H1 (cell line): ENCODE measurements at regions not wholly inside any gene's neighbourhood (a gene's known extent, or its start where the extent isn't known, plus 50 kb on each side); places are given as distances from the start of the nearest gene placed in this dataset.

Experiments used
- CTCF ChIA-PET: fragments of 300-600 bp; sonication (Branson Sonifier 250); formaldehyde crosslinking; loops from one replicate; lab custom pipeline; 2021; ENCODE audit not compliant: partially characterized antibody; lab: Charles Lee
- POLR2A ChIA-PET: fragments of 300-600 bp; sonication (Branson Sonifier 250); formaldehyde crosslinking; loops from one replicate; lab custom pipeline; 2021; ENCODE audit warnings: inconsistent platforms; ENCODE audit not compliant: partially characterized antibody; lab: Charles Lee
- DNase-seq, 2 experiments: peaks; one replicate each; pipeline versions ENCODE4 v3.0.0 to v3.0.0-alpha.2; 2010 to 2022; ENCODE audit warnings: low spot score in 2 of 2, low read depth in 1 of 2, mixed read lengths in 1 of 2
- FAIRE-seq: peaks from 2 replicates; lab custom pipeline; 2011; peaks lifted over from hg19 to GRCh38; lab: Jason Lieb, UNC
- H2AFZ ChIP-seq: 2 replicates; pipeline ENCODE4 v1.8.1; 2012; ENCODE audit warnings: low read length, inconsistent platforms
- H2AK5ac ChIP-seq: 2 replicates; pipeline ENCODE4 v1.6.1; 2013; ENCODE audit warnings: low read depth, low read length
- H2BK120ac ChIP-seq: replicated peaks from 2 replicates; pipeline ENCODE3; 2013; ENCODE audit warnings: low read depth, low read length, inconsistent platforms
- H2BK12ac ChIP-seq: 2 replicates; pipeline ENCODE4 v1.6.1; 2013; ENCODE audit warnings: low read depth, low read length
- H2BK15ac ChIP-seq: 2 replicates; pipeline ENCODE4 v1.6.1; 2013; ENCODE audit warnings: low read length
- H2BK20ac ChIP-seq: 2 replicates; pipeline ENCODE4 v1.6.1; 2013; ENCODE audit warnings: low read length
- H2BK5ac ChIP-seq: 2 replicates; pipeline ENCODE4 v1.6.1; 2013; ENCODE audit warnings: low read depth, low read length
- H3K14ac ChIP-seq: 2 replicates; pipeline ENCODE4 v1.6.1; 2013; ENCODE audit warnings: inconsistent platforms; ENCODE audit not compliant: insufficient read length
- H3K18ac ChIP-seq: 2 replicates; pipeline ENCODE4 v1.6.1; 2013; ENCODE audit warnings: low read length; ENCODE audit errors: extremely low read depth
- H3K23ac ChIP-seq: 2 replicates; pipeline ENCODE4 v1.6.1; 2013; ENCODE audit warnings: inconsistent platforms; ENCODE audit not compliant: insufficient read length
- H3K23me2 ChIP-seq: 2 replicates; pipeline ENCODE4 v1.6.1; 2013; ENCODE audit warnings: low read depth, low read length
- H3K27ac ChIP-seq: 2 replicates; pipeline ENCODE4 v1.6.1; 2011; ENCODE audit warnings: low read depth, low read length, inconsistent platforms
- H3K27me3 ChIP-seq, 4 experiments: replicated peaks in 1 of 4; 1 replicate in 1 of 4; 2 replicates in 3 of 4; pipeline versions ENCODE4 v1.6.1 to v1.8.1; 2011 to 2013; ENCODE audit warnings: low read length in 3 of 4, mild to moderate bottlenecking in 3 of 4, inconsistent platforms in 2 of 4, mixed read lengths in 2 of 4, moderate library complexity in 1 of 4; ENCODE audit not compliant: control insufficient read depth in 3 of 4, insufficient read depth in 3 of 4; ENCODE audit errors: extremely low read depth in 1 of 4
- H3K36me3 ChIP-seq, 4 experiments: 2 replicates each; pipeline versions ENCODE4 v1.6.1 to v1.8.1; 2011 to 2013; ENCODE audit warnings: mild to moderate bottlenecking in 4 of 4, low read length in 3 of 4, moderate library complexity in 2 of 4, control low read depth in 1 of 4, inconsistent platforms in 1 of 4; ENCODE audit not compliant: insufficient read depth in 4 of 4, control insufficient read depth in 2 of 4
- H3K4ac ChIP-seq: replicated peaks from 2 replicates; pipeline ENCODE3; 2013; ENCODE audit warnings: low read length, low read depth, mixed read lengths, inconsistent platforms; ENCODE audit not compliant: insufficient read length
- H3K4me1 ChIP-seq, 4 experiments: replicated peaks in 1 of 4; 1 replicate in 1 of 4; 2 replicates in 3 of 4; pipeline versions ENCODE4 v1.6.1 to v1.8.1; 2011 to 2013; ENCODE audit warnings: low read length in 3 of 4, inconsistent platforms in 2 of 4, mixed read lengths in 1 of 4; ENCODE audit not compliant: insufficient read depth in 4 of 4, control insufficient read depth in 3 of 4
- H3K4me2 ChIP-seq, 2 experiments: 2 replicates each; pipeline versions ENCODE4 v1.6.1 to v1.8.1; 2011 to 2013; ENCODE audit warnings: low read depth in 2 of 2, low read length in 2 of 2, control low read depth in 1 of 2, inconsistent platforms in 1 of 2, mild to moderate bottlenecking in 1 of 2; ENCODE audit not compliant: insufficient read depth in 1 of 2
- H3K4me3 ChIP-seq, 4 experiments: fragments of 200-600, 300-600 bp in 1 of 4; sonication (generic), shearing (Covaris generic), sonication (Bioruptor Twin) in 1 of 4; 2 replicates each; pipeline versions ENCODE4 v1.5.1 to v1.8.1; 2011 to 2016; ENCODE audit warnings: low read length in 4 of 4, low read depth in 3 of 4, control low read depth in 2 of 4, inconsistent platforms in 2 of 4, mild to moderate bottlenecking in 2 of 4, mixed read lengths in 1 of 4, moderate library complexity in 1 of 4; ENCODE audit not compliant: insufficient read depth in 2 of 4; ENCODE audit errors: extremely low read depth in 1 of 4
- H3K56ac ChIP-seq: replicated peaks from 2 replicates; pipeline ENCODE3; 2013; ENCODE audit warnings: low read depth, mild to moderate bottlenecking, mixed read lengths, low read length, inconsistent platforms; ENCODE audit not compliant: insufficient read length
- H3K79me1 ChIP-seq: 2 replicates; pipeline ENCODE4 v1.6.1; 2013; ENCODE audit warnings: low read depth, low read length, control low read depth
- H3K79me2 ChIP-seq, 2 experiments: 2 replicates each; pipeline versions ENCODE4 v1.6.1 to v1.8.1; 2012 to 2013; ENCODE audit warnings: low read length in 2 of 2, mild to moderate bottlenecking in 2 of 2, inconsistent platforms in 1 of 2; ENCODE audit not compliant: insufficient read depth in 2 of 2, control insufficient read depth in 1 of 2
- H3K9ac ChIP-seq, 4 experiments: replicated peaks in 1 of 4; 1 replicate in 1 of 4; 2 replicates in 3 of 4; pipeline versions ENCODE4 v1.6.1 to v1.8.1; 2011 to 2013; ENCODE audit warnings: low read depth in 3 of 4, low read length in 3 of 4, control low read depth in 2 of 4, mild to moderate bottlenecking in 2 of 4, moderate library complexity in 2 of 4, inconsistent platforms in 1 of 4; ENCODE audit errors: extremely low read depth in 1 of 4
- H3K9me3 ChIP-seq, 2 experiments: 2 replicates each; pipeline versions ENCODE4 v1.6.1 to v1.8.1; 2012 to 2013; ENCODE audit warnings: mild to moderate bottlenecking in 2 of 2, moderate library complexity in 2 of 2, control low read depth in 1 of 2, inconsistent platforms in 1 of 2, low read depth in 1 of 2, low read length in 1 of 2, mixed read lengths in 1 of 2; ENCODE audit not compliant: insufficient read depth in 2 of 2
- H4K20me1 ChIP-seq, 2 experiments: replicated peaks in 1 of 2; 2 replicates each; pipeline versions ENCODE3 to v1.8.1; 2011 to 2013; ENCODE audit warnings: inconsistent platforms in 2 of 2, low read length in 2 of 2, mild to moderate bottlenecking in 1 of 2; ENCODE audit not compliant: insufficient read depth in 2 of 2, control insufficient read depth in 1 of 2
- H4K5ac ChIP-seq: 2 replicates; pipeline ENCODE4 v1.6.1; 2013; ENCODE audit warnings: low read length, low read depth, mixed read lengths, inconsistent platforms; ENCODE audit not compliant: insufficient read length
- H4K8ac ChIP-seq: 2 replicates; pipeline ENCODE4 v1.8.0; 2013; ENCODE audit warnings: mild to moderate bottlenecking, moderate library complexity, low read length, inconsistent platforms; ENCODE audit not compliant: insufficient read depth; ENCODE audit errors: extremely low read depth
- H4K91ac ChIP-seq: replicated peaks from 2 replicates; pipeline ENCODE3; 2013; ENCODE audit warnings: low read length, mixed read lengths, inconsistent platforms; ENCODE audit not compliant: insufficient read length
- POLR2A ChIP-seq, 2 experiments: IDR thresholded peaks; 1 replicate in 1 of 2; 2 replicates in 1 of 2; pipeline ENCODE4 v1.6.1; 2011; ENCODE audit warnings: low read depth in 2 of 2, low read length in 2 of 2, mild to moderate bottlenecking in 2 of 2; ENCODE audit errors: control extremely low read depth in 1 of 2
- WGBS, 2 experiments: shearing (Covaris generic) in 1 of 2; methylation state at CpG; one replicate each; pipeline versions ENCODE4 v1.1.6 to v1.1.7; 2013 to 2015; ENCODE audit warnings: low lambda C conversion rate in 2 of 2, mixed read lengths in 2 of 2, inconsistent platforms in 1 of 2, low coverage in 1 of 2, missing lambda C conversion rate in 1 of 2; ENCODE audit not compliant: insufficient replicate concordance in 2 of 2, insufficient coverage in 1 of 2, insufficient read length in 1 of 2; ENCODE audit errors: extremely low coverage in 1 of 2, missing lambda C conversion rate in 1 of 2; 5-methylcytosine and 5-hydroxymethylcytosine counted together

GRCh38 chrX:45715748-45716147 is 515.1 kb upstream of the DIPK2B start:
- Histone ChIP-seq H3K9ac (no peak overlapping the region), H3K36me3 (no peaks in the 10 kb centered on the region), H3K4me1 (peaks cover 0 to 4% (median 0%) of the 10 kb centered on the region in 4 experiments; a peak in 1 of 7 replicates), H4K20me1 (no peaks in the 10 kb centered on the region), H2BK15ac (no peak overlapping the region), H3K4me3 (no peak overlapping the region), H3K14ac (no peak overlapping the region), H3K27me3 (no peaks in the 10 kb centered on the region), H2BK20ac (no peak overlapping the region), H3K18ac (no peak overlapping the region), H2BK12ac (no peak overlapping the region), H3K23me2 (no peaks in the 10 kb centered on the region), H2BK120ac (no peak overlapping the region), H4K5ac (no peak overlapping the region), H3K4ac (no peak overlapping the region), H3K79me1 (no peaks in the 10 kb centered on the region), H4K8ac (no peak overlapping the region), H2AK5ac (no peak overlapping the region), H3K56ac (no peak overlapping the region), H3K23ac (no peak overlapping the region), H3K9me3 (no peaks in the 10 kb centered on the region), H2AFZ (no peak overlapping the region), H3K79me2 (no peaks in the 10 kb centered on the region), H3K27ac (no peak overlapping the region), H2BK5ac (no peak overlapping the region), H3K4me2 (no peak overlapping the region), H4K91ac (no peak overlapping the region)
- WGBS, 2 experiments = no CpG with 5 or more reads among the region's 1 CpG
- ChIA-PET POLR2A (no interaction called here), CTCF (interaction anchor here (1.0 kb wide), 1 partner anchor 27 kb away, joined by 3 read pairs; no protein-coding TSS in a partner anchor)
- no peak for FAIRE-seq
- DNase-seq = no peak
- TF ChIP-seq POLR2A (IDR thresholded peaks at IDR 0.05; ENCODE audit: control extremely low read depth in 1 of 2, low read depth in 2 of 2, low read length in 2 of 2) = no peak
